ENCODE measurements at regions not wholly inside any gene's neighbourhood (a gene's known extent, or its start where the extent isn't known, plus 50 kb on each side); places are given as distances from the start of the nearest gene placed in this dataset.
"Not testable (repeated sequence)": the region's sequence is repeated elsewhere in the genome, so short reads cannot be mapped to it uniquely, and the experiment has no call there.

- Histone ChIP-seq H3K36me3 (ENCODE audit: insufficient read depth, insufficient read length, low read length) (no peaks in the 10 kb centered on the region), H3K9ac (ENCODE audit: insufficient read length, low read depth) (no peak overlapping the region), H3K4me3 (ENCODE audit: insufficient read length, low read depth) (no peak overlapping the region), H3K9me3 (ENCODE audit: insufficient read depth, low read length) (no peaks in the 10 kb centered on the region), H3K4me1 (ENCODE audit: insufficient read depth, insufficient read length) (no peaks in the 10 kb centered on the region), H3K27me3 (ENCODE audit: insufficient read depth, insufficient read length) (no peaks in the 10 kb centered on the region)
- no peak for DNase-seq (ENCODE audit: low read depth, low spot score)
- no peak for TF ChIP-seq SUZ12 (IDR thresholded peaks at IDR 0.05; ENCODE audit: extremely low read depth, insufficient read depth, insufficient read length)
- no peak for TF ChIP-seq ZNF274 (IDR thresholded peaks at IDR 0.05; ENCODE audit: low read depth, low read length)
- TF ChIP-seq YY1 (IDR thresholded peaks at IDR 0.05; ENCODE audit: insufficient read depth, insufficient read length): no peak
Observed at GRCh38 chr6:115601064-115601463, 459.6 kb downstream of the FRK start.

DNA sequence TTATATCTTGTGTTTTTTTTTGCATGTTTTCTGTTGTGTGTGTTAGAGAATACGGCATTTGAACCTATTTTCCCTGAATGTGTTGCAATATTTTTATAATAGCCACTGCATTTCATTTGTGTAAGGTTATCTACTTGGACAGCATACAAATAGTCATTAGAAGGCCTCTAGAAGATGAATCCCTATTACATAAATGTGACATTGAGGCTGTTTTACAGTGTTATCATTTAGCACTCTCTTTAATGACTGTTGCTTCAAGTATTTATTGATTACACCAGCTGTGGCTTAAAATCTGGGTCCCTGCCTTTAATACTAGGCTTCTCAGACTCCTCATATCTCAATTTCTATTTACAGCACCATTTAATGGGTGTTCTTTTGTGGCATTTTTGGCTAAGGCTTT is 465.8 kb downstream of the FRK start:
- no peaks in the 10 kb centered on the region for H3K27me3 ChIP-seq (ENCODE audit: insufficient read depth, insufficient read length)
- no peaks in the 10 kb centered on the region for H3K9me3 ChIP-seq (ENCODE audit: insufficient read depth, low read length)
- no peaks in the 10 kb centered on the region for H3K4me1 ChIP-seq (ENCODE audit: insufficient read depth, insufficient read length)
- no peaks in the 10 kb centered on the region for H3K36me3 ChIP-seq (ENCODE audit: insufficient read depth, insufficient read length, low read length)
- DNase-seq (ENCODE audit: low read depth, low spot score): no peak
- no peak overlapping the region for H3K9ac ChIP-seq (ENCODE audit: insufficient read length, low read depth)
- no peak overlapping the region for H3K4me3 ChIP-seq (ENCODE audit: insufficient read length, low read depth)
- TF ChIP-seq ZNF274 (IDR thresholded peaks at IDR 0.05; ENCODE audit: low read depth, low read length): no peak
- no peak for TF ChIP-seq YY1 (IDR thresholded peaks at IDR 0.05; ENCODE audit: insufficient read depth, insufficient read length)
- TF ChIP-seq SUZ12 (IDR thresholded peaks at IDR 0.05; ENCODE audit: extremely low read depth, insufficient read depth, insufficient read length): no peak

- H3K4me1 ChIP-seq (ENCODE audit: insufficient read depth, insufficient read length): no peaks in the 10 kb centered on the region
- no peaks in the 10 kb centered on the region for H3K9me3 ChIP-seq (ENCODE audit: insufficient read depth, low read length)
- no peak for TF ChIP-seq SUZ12 (IDR thresholded peaks at IDR 0.05; ENCODE audit: extremely low read depth, insufficient read depth, insufficient read length)
- TF ChIP-seq YY1 (IDR thresholded peaks at IDR 0.05; ENCODE audit: insufficient read depth, insufficient read length): no peak
- no peak for TF ChIP-seq ZNF274 (IDR thresholded peaks at IDR 0.05; ENCODE audit: low read depth, low read length)
- DNase-seq (ENCODE audit: low read depth, low spot score): no peak
- no peak overlapping the region for H3K9ac ChIP-seq (ENCODE audit: insufficient read length, low read depth)
- no peaks in the 10 kb centered on the region for H3K27me3 ChIP-seq (ENCODE audit: insufficient read depth, insufficient read length)
- H3K36me3 ChIP-seq (ENCODE audit: insufficient read depth, insufficient read length, low read length): no peaks in the 10 kb centered on the region
- H3K4me3 ChIP-seq (ENCODE audit: insufficient read length, low read depth): no peak overlapping the region
Observed at GRCh38 chr6:115592025-115592424, 468.7 kb downstream of the FRK start.

GRCh38 chr6:115589072-115589471 is 471.6 kb downstream of the FRK start:
- H3K36me3 ChIP-seq (ENCODE audit: insufficient read depth, insufficient read length, low read length); H3K27me3 ChIP-seq (ENCODE audit: insufficient read depth, insufficient read length); H3K9me3 ChIP-seq (ENCODE audit: insufficient read depth, low read length); H3K4me3 ChIP-seq (ENCODE audit: insufficient read length, low read depth); DNase-seq (ENCODE audit: low read depth, low spot score); H3K4me1 ChIP-seq (ENCODE audit: insufficient read depth, insufficient read length); H3K9ac ChIP-seq (ENCODE audit: insufficient read length, low read depth): not testable (repeated sequence)

GRCh38 chr6:115583290-115583689 is 477.4 kb downstream of the FRK start:
- no peak for DNase-seq (ENCODE audit: low read depth, low spot score)
- no peaks in the 10 kb centered on the region for H3K36me3 ChIP-seq (ENCODE audit: insufficient read depth, insufficient read length, low read length)
- TF ChIP-seq YY1 (IDR thresholded peaks at IDR 0.05; ENCODE audit: insufficient read depth, insufficient read length): no peak
- TF ChIP-seq SUZ12 (IDR thresholded peaks at IDR 0.05; ENCODE audit: extremely low read depth, insufficient read depth, insufficient read length): no peak
- no peak for TF ChIP-seq ZNF274 (IDR thresholded peaks at IDR 0.05; ENCODE audit: low read depth, low read length)
- no peak overlapping the region for H3K9ac ChIP-seq (ENCODE audit: insufficient read length, low read depth)
- H3K9me3 ChIP-seq (ENCODE audit: insufficient read depth, low read length): no peaks in the 10 kb centered on the region
- no peaks in the 10 kb centered on the region for H3K4me1 ChIP-seq (ENCODE audit: insufficient read depth, insufficient read length)
- no peaks in the 10 kb centered on the region for H3K27me3 ChIP-seq (ENCODE audit: insufficient read depth, insufficient read length)
- no peak overlapping the region for H3K4me3 ChIP-seq (ENCODE audit: insufficient read length, low read depth)

DNA sequence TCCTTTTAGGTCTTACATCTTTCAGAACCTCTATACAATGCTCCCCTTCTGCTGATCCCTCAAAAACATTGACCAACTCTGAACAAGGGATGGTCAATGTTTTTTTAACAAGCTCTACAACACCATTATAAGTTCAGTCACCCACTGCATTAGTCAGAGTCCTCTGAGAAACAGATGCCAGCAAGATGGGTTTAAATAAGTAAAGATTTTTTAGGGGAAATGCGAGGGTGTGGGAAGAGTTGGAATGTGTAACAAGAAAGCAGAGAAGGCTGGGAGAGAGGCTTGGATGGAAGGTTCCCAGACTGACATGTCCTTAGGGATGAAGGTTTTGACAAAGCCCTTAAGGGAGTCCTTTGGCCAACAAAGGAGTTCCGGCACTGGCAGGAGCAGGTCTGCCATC is 478.3 kb downstream of the FRK start:
- TF ChIP-seq YY1 (IDR thresholded peaks at IDR 0.05; ENCODE audit: insufficient read depth, insufficient read length): no peak
- TF ChIP-seq ZNF274 (IDR thresholded peaks at IDR 0.05; ENCODE audit: low read depth, low read length): no peak
- TF ChIP-seq SUZ12 (IDR thresholded peaks at IDR 0.05; ENCODE audit: extremely low read depth, insufficient read depth, insufficient read length): no peak
- DNase-seq (ENCODE audit: low read depth, low spot score): no peak

DNA sequence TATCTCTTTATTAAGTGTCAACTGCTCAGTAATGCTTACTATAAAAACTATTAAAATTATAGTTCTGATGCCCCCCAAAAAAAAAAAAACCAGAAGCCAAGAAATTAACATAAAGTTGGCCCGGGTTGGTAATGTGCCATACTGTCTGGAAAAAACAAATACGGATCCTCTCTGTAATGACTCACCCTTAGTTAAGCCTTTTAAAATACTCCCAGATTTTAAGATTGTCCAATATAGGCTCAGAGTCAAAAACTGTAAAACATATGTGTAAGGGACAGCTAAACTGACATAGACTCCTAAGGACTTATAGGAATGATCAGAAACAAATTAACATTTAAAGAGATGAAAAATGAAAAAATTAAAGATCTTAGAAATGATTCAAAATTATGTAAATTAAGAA is 481.1 kb downstream of the FRK start:
- not testable (repeated sequence) for H3K4me1 ChIP-seq (ENCODE audit: insufficient read depth, insufficient read length); H3K4me3 ChIP-seq (ENCODE audit: insufficient read length, low read depth); H3K9me3 ChIP-seq (ENCODE audit: insufficient read depth, low read length); H3K27me3 ChIP-seq (ENCODE audit: insufficient read depth, insufficient read length); DNase-seq (ENCODE audit: low read depth, low spot score); H3K36me3 ChIP-seq (ENCODE audit: insufficient read depth, insufficient read length, low read length); H3K9ac ChIP-seq (ENCODE audit: insufficient read length, low read depth)

More for the DNA sequence above, 478.3 kb downstream of the FRK start:
- no peak overlapping the region for H3K4me3 ChIP-seq (ENCODE audit: insufficient read length, low read depth)
- H3K9ac ChIP-seq (ENCODE audit: insufficient read length, low read depth): no peak overlapping the region
- no peaks in the 10 kb centered on the region for H3K9me3 ChIP-seq (ENCODE audit: insufficient read depth, low read length)
- H3K27me3 ChIP-seq (ENCODE audit: insufficient read depth, insufficient read length): no peaks in the 10 kb centered on the region
- H3K4me1 ChIP-seq (ENCODE audit: insufficient read depth, insufficient read length): no peaks in the 10 kb centered on the region
- H3K36me3 ChIP-seq (ENCODE audit: insufficient read depth, insufficient read length, low read length): no peaks in the 10 kb centered on the region

DNA sequence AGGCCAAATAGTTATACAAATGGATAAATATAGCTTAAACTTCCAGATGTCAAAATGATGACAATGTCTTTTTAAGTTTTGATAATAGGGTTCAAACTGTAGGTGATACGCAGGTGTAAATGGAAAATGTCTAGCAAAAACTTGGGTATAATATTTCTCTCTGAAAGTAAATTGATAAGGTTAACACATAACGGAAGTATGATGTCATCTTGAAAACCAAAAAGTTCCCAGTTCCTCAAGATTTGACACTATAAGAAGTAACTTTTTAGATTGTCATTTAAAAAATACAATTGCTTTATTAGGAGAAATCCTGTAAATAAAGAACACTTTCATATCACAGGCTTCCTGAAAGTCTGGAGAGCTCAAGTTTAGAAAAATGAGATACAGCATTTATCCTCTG is 483.4 kb downstream of the FRK start:
- no peak overlapping the region for H3K4me3 ChIP-seq (ENCODE audit: insufficient read length, low read depth)
- TF ChIP-seq SUZ12 (IDR thresholded peaks at IDR 0.05; ENCODE audit: extremely low read depth, insufficient read depth, insufficient read length) (no peak), ZNF274 (IDR thresholded peaks at IDR 0.05; ENCODE audit: low read depth, low read length) (no peak), YY1 (IDR thresholded peaks at IDR 0.05; ENCODE audit: insufficient read depth, insufficient read length) (no peak)
- H3K9me3 ChIP-seq (ENCODE audit: insufficient read depth, low read length): no peaks in the 10 kb centered on the region
- no peaks in the 10 kb centered on the region for H3K27me3 ChIP-seq (ENCODE audit: insufficient read depth, insufficient read length)
- no peak overlapping the region for H3K9ac ChIP-seq (ENCODE audit: insufficient read length, low read depth)
- DNase-seq (ENCODE audit: low read depth, low spot score): no peak
- H3K4me1 ChIP-seq (ENCODE audit: insufficient read depth, insufficient read length): no peaks in the 10 kb centered on the region
- H3K36me3 ChIP-seq (ENCODE audit: insufficient read depth, insufficient read length, low read length): no peaks in the 10 kb centered on the region
